Fibroblast of mammary gland (primary cell): ENCODE measurements at regions not wholly inside any gene's neighbourhood (a gene's known extent, or its start where the extent isn't known, plus 50 kb on each side); places are given as distances from the start of the nearest gene placed in this dataset.
A peak's percentile ranks its signal among the peaks of the same experiment; 100 is the strongest.

Experiments
- DNase-seq: peaks from one replicate; pipeline ENCODE4 v3.0.0-alpha.2; 2010; ENCODE audit warnings: low read depth
- H3K4me3 ChIP-seq: 2 replicates; pipeline ENCODE4 v1.5.1; 2011; ENCODE audit warnings: low read depth, mild to moderate bottlenecking, low read length, moderate library complexity; ENCODE audit not compliant: control insufficient read depth
- TF ChIP-seq, protein P1 (sequence below): conservative IDR thresholded peaks from 2 replicates; pipeline ENCODE4 v1.5.1; 2011; ENCODE audit warnings: low read depth, low read length, inconsistent platforms; ENCODE audit not compliant: control insufficient read depth, insufficient read depth

DNA sequence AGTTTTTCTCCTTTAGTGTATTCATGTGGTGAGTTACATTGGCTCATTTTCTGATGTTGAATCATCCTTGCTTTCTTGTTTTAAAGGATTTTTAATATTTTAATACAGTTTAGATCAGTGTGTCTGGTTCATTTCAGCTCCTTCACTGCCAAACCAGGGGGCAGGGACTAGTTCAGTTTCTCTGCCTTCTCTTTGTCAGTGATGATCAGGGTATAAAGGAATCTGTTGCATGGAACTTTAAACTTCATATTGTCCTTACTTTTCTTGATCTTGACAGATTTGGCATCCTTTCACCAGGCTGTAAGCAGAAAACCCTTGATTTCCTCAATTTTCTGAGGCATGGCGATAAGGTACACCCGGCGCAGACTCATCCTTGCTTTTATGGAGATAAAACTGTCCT, 149.4 kb downstream of the KDR start:
- H3K4me3 ChIP-seq, result no peak overlapping the region
- DNase-seq, result no peak
- TF ChIP-seq, protein P1, sequence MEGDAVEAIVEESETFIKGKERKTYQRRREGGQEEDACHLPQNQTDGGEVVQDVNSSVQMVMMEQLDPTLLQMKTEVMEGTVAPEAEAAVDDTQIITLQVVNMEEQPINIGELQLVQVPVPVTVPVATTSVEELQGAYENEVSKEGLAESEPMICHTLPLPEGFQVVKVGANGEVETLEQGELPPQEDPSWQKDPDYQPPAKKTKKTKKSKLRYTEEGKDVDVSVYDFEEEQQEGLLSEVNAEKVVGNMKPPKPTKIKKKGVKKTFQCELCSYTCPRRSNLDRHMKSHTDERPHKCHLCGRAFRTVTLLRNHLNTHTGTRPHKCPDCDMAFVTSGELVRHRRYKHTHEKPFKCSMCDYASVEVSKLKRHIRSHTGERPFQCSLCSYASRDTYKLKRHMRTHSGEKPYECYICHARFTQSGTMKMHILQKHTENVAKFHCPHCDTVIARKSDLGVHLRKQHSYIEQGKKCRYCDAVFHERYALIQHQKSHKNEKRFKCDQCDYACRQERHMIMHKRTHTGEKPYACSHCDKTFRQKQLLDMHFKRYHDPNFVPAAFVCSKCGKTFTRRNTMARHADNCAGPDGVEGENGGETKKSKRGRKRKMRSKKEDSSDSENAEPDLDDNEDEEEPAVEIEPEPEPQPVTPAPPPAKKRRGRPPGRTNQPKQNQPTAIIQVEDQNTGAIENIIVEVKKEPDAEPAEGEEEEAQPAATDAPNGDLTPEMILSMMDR, result no peak

DNA sequence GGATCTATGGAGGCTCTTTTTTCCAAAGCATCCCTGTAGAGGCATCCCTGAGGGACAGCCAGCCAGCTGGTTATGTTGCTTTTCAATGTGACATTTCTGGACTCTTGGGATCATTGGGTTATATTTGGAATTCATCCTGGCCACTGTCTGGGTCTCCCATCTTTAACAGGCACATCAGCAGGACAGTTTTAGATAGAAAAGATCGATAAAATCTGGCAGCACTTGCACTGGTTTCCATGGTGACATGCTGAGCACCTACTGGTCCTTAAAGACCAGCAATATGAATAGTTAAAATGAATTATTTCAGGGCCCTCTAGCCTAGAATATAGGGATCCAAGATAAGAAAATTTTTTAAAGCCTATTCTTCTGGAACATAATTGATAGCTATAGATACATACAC, 151.6 kb downstream of the KDR start:
- TF ChIP-seq, protein P1, result no peak
- no peak overlapping the region for H3K4me3 ChIP-seq
- DNase-seq, result no peak

- TF ChIP-seq, protein P1, result peak; percentile 66
- H3K4me3 ChIP-seq, result no peak overlapping the region
- peak; percentile 63 for DNase-seq
Measured at GRCh38 chr4:54971474-54971950, 153.9 kb downstream of the KDR start.

DNA sequence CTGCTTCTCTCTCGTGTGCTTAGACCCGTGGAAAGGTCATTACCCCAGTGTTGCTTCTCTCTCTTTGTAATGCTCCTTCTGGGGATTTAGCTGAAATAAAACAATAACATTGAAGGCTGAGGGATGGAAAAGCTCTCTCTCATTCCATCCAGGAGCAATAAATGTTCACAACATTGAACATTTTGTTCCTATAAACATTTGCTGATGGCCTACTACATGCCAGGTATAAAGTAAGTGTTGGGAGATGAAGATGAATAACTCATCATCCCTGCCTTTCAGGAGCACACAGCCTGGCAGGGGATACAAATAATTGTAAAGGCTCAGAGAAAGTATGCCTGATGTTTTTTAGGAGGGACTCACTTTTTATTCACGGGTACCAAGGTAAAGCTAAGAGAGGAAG, 158.1 kb downstream of the KDR start:
- TF ChIP-seq, protein P1, result no peak
- no peak overlapping the region for H3K4me3 ChIP-seq
- DNase-seq, result no peak

DNA sequence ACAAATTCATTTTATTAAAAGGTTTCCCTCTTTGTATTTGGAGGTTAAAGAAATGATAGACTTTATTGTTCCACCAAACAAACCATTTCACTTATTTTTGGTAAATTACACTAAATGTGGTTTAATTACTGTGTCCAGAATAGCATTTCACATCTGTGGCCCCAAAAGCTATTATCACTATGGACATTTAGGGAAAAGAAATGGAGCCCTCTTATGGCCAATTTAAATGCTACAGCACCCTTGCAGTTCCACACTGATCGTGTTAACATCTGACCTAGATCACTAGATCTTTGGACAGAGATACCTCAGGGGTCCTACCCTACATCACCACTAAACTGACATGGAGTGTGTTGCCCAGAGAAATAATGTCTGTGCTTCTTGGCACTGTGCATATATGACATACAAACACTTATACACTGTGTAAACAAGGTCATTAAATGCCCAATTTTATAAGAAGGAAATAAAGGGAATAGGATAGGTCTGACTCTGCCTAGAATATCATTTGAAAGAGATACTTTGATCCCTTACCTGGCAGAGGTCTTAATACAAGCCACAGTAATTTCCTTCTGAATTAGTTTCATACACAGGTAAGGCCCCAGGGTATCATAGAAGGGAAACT, 163.9 kb downstream of the KDR start:
- TF ChIP-seq, protein P1, result peak; percentile 70
- no peak overlapping the region for H3K4me3 ChIP-seq
- peak; percentile 49 for DNase-seq

- TF ChIP-seq, protein P1, result no peak
- DNase-seq, result peak; percentile 56
- no peak overlapping the region for H3K4me3 ChIP-seq
Measured at GRCh38 chr4:54959651-54960116, 165.7 kb downstream of the KDR start.

DNA sequence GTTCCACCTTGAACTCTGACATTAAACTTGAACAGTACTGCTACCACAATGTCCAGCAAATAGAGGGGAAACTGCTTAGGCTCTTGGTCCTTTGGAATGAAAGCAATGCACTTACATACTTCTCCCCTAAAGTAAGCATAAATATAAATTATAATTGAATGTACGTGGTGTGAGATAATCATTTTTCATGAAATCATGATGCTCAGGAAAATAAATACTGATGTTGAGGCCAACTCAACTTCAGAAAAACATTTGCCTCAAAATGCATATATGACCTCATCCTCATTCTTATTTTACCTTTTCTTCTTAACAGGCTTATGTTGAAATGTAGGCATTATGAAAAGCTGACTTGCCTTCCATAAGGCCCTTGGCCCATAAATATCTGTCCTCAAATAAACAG, 166.3 kb downstream of the KDR start:
- no peak overlapping the region for H3K4me3 ChIP-seq
- TF ChIP-seq, protein P1, result no peak
- no peak for DNase-seq
